HG03025 (cell line): ENCODE measurements at regions not wholly inside any gene's neighbourhood (a gene's known extent, or its start where the extent isn't known, plus 50 kb on each side); places are given as distances from the start of the nearest gene placed in this dataset.

Experiments
- ATAC-seq: cut with Tn5 transposase; IDR thresholded peaks from one replicate; pipeline ENCODE4 v1.9.1; 2021; ENCODE audit warnings: mild to moderate bottlenecking, moderate library complexity; ENCODE audit not compliant: unreplicated experiment, low FRiP score

- ATAC-seq = no peak
Measured at GRCh38 chr2:147051814-147052213, 793.0 kb upstream of the ACVR2A start.

DNA sequence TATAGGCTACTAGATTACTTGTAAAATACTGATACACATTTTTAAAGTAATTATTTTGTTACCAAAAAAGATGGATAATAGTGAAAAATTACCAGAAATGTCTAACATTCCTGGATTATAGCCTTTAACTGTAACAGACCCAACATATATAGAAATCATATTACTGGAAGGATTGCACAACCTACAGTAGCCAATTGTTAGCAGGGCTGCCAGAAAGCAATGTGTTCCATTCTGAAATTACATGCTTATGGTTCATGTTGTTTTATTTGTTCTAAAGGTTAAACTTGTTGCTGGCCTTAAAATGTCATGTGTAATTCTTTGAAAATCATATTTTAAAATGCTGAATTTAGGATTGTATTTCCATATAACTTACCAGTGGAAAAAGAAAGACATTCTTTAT is 793.6 kb upstream of the ACVR2A start:
- ATAC-seq = no peak

DNA sequence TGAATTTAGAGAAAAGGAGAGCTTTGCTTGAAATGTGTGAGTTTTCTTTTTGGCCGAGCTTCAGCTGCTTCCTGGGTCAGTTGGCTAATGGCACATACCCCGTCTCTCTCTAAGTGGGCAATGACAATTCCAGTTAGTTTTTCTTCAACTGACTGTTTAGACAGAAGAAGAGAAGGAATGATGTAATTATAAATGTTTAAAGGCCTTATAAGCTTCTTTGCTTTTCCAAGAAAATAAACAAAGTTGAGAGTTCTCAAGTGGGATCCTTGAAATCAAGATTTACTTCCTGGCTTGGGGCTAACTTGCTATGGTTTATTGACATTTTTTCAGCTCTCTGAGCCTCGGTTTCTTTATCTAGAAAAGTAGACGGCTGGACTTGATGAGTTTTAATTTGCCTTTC is 794.9 kb upstream of the ACVR2A start:
- ATAC-seq = no peak

- ATAC-seq = no peak
Measured at GRCh38 chr2:147046473-147046872, 798.4 kb upstream of the ACVR2A start.

DNA sequence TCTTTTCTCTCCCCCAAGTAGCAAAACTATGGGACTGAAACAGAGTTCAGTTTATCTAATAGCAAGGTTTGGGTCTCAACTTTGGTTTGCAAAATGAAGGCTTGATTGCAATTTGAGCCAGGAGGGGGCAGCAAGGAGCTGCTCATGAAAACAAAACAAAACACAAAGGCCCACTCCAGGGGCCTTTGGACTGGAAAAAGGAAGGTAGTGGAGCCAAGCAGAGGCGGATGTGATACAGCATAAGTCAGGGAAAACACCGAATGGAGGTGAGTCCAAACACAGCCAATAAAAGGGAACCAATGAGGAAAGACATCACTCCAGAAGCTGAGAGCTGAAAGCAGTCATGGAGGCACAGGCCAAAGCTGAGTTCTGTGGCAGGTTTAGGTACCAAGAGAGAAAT is 799.7 kb upstream of the ACVR2A start:
- peak; percentile 69 for ATAC-seq

GRCh38 chr2:147041121-147041494 is 803.7 kb upstream of the ACVR2A start:
- ATAC-seq = no peak

DNA sequence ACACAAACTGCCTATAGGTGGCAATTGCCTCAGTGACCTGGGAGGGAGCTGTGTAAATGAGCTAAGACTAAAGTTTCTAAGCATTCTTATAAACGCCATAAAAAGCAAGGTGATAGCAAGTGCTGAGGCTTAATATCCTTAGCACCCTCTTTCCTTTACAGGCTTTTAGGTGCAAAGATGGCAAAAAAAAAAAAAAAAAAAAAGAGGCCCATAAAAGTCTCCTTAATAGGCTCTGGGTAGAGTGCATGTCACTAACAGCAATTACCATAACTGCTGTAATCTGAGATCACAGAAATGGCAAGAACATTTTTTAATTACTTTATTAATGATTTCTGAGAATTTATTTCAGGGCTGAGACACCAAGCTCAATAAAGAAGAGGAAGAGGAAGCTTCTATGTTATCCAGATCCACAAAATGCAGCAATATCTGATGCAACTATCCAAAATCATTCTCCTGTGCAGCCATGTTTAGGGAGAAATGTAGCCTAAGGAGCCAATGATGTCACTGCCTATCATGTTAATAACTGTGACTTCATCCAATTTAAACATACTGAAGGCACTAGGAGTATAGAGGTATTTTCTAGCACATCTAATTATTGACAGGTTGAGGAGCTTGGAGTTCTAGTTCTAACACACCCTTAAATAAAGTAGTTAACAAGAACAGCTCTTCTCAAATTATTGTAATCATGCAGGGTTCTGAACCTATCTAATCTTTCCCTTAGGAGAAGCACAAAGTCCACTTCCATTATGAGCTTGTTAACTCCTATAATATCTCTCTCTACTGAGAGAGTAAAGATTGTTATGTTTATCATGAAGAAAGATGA is 804.3 kb upstream of the ACVR2A start:
- no peak for ATAC-seq

DNA sequence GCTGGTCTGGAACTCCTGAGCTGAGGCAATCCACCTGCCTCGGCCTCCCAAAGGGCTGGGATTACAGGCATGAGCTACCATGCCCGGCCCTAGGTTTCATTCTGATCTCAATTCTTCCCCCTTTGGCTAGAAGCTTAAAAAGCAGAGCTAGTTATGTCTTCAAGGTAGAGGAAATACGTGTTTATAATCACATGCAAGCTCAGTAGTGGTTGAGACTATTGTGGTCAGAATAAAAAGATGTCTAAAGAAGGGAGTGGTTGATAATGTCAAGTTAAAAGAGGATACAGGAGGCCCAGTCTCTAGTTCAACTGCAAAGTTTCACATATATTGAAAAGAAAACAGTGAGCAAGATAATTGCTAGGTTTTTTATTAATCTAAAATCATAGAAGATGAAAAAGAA is 807.8 kb upstream of the ACVR2A start:
- ATAC-seq = no peak

GRCh38 chr2:147033044-147033443 is 811.8 kb upstream of the ACVR2A start:
- no peak for ATAC-seq

DNA sequence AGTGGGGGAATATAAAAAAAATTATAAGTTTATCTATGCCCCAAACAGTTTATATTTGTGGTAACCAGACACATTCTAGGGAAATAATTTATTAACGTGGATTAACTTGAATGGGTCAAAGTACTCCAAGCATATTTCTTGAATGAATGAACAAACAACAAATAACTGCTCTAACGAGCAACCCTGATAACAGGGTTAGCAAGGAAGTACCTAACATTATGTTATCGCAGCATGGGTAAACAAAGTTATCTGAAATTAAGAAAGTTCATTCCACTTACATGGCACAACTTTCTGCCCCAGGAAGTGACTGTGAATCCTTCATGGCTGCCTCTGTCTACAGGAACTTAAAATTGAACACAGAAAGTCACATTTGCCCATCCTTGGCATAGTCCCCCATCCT is 812.9 kb upstream of the ACVR2A start:
- no peak for ATAC-seq

DNA sequence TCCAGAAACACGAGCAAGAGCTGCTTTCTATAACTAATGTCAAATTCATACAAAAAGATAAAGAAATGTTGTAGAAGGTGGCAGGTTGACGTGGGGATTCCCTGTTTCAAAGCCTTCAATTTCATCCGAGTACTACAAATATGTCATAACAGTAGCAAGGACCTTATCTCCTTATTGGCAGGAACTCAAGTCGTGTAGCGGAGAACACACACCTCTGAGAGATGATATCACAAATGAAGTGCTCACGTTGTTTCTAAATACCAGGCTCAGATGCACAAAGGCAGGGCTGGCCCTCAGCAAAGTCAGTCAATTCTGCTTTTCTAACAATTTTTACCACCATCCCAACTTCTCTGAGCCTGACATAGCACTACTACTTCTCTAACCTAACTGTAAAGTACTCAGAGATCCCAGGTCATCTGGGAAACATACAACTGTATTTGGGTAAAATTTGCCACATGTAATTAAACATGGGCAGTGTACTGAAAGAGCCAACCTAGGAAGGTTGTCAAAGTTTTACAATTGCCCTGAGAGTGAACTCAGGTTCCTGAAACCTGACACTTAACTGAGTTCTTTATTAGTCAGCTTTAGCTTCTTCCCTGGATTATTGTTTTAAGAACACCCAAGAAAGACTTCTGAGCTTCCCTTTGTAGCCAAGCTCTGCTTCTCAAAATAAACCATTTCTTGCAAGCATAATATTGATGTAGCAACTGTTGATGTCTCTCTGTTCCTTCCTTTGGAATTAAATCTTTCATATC is 813.7 kb upstream of the ACVR2A start:
- no peak for ATAC-seq

GRCh38 chr2:147027436-147027835 is 817.4 kb upstream of the ACVR2A start:
- no peak for ATAC-seq

- ATAC-seq = no peak
Measured at GRCh38 chr2:147026664-147027295, 818.0 kb upstream of the ACVR2A start.

DNA sequence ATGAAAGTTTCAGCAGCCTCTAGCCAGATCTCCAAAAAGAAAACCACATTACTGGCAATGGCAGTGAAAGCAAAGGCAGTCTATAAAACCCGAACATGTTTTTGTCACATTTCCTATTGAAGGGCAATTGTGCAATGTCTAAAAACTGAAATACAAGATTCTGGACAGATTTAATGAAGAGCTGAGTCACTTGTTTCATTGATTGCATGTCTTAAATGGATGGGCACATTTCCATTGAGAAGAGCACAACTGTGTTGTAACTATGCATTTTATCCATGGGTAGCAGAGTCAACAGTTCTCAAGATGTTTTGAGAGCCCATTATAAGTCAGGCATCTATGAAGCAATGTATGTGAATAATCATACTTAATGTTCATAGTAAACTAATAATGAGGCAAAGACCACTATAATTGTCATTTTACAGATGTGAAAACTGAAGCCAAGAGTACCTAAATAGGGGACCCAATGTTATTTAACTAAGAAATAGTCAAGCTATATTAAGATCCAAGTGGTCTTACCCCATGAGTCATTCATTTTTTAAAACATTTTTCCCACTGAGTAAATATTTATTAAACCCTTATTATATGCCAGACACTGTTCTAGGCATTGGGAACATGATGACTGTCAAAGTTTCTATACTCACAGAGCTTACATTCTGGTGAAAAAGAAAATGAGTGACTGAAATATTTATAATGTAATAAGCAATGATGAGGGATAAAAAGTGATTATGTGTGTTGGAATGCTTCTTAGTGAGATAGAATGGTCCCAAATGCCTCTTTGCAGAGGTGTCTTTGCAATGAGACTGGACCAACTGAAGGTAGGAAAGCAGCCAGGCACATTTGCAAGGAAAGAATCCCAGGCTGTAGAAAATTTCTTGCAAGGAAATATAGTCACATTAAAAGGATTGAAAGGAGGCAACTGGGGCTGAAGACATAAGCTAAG is 818.9 kb upstream of the ACVR2A start:
- no peak for ATAC-seq

- ATAC-seq = no peak
Measured at GRCh38 chr2:147019311-147019710, 825.5 kb upstream of the ACVR2A start.

- ATAC-seq = no peak
Measured at GRCh38 chr2:147017951-147018645, 826.7 kb upstream of the ACVR2A start.

DNA sequence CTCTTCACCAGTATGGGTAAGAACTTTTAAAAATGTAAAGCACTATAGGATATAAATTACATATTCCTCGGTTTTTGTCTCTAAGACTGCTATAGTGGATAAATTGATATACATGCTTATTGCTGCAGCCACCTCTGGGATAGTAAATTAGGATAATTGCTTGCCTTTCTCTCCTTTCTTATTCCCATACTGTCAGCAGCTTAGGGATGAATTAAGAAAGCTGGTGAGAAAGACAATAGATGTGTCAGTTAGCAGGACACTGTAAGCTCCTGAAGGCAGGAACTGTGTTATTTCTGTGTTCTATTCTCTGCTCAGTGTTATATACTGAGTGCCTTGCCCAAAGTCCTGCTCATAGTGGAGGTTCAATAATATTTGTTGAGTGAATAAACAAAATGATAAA is 828.6 kb upstream of the ACVR2A start:
- no peak for ATAC-seq

- ATAC-seq = no peak
Measured at GRCh38 chr2:147015591-147015990, 829.2 kb upstream of the ACVR2A start.

DNA sequence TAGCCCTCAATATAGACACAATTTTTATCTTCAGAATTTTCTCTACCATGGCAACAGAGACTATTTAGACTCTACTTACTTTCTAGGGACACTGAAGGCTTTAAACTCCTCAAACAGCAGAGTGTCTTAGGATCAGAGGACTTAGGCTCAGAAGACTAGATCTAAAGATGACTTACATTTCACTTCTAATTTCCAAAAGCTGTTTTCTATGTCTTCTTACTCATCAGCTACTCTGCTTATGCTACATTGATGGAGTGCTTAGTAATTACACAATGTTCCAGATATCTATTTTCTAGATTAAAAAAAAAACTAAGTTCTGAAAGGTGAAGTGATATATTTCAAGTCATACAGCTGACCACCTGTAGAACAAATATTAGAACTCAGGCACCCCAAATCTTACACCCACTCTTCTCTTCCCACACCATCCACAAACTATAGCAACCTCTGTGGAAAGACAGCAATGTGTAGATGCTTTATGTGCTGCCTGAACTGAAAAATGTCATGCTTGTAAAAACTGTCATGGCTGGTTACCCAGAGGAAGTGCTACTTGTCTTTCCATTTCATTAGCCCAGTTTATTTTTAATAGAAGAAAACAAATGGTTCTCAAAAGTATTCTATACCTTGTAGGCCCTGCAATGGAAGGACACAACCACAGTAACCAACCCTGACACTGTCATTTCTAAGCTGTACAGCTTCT is 831.0 kb upstream of the ACVR2A start:
- no peak for ATAC-seq
